GM23338 (cell line): ENCODE measurements at regions not wholly inside any gene's neighbourhood (a gene's known extent, or its start where the extent isn't known, plus 50 kb on each side); places are given as distances from the start of the nearest gene placed in this dataset.

Experiments used
- ATAC-seq: fragments of 200-7000 bp; cut with Tn5 transposase; 3 replicates; pipeline ENCODE4 v1.9.1; 2020
- DNase-seq: peaks from one replicate; pipeline ENCODE4 v3.0.0-alpha.2; 2015; ENCODE audit warnings: low spot score
- H2AFZ ChIP-seq: fragments of 200-600 bp; sonication (generic); 2 replicates; pipeline ENCODE4 v1.8.0; 2016; ENCODE audit warnings: antibody characterized with exemption, mild to moderate bottlenecking, moderate library complexity
- H3F3A ChIP-seq: fragments of 200-600 bp; sonication (generic); replicated peaks from 2 replicates; pipeline ENCODE4 v1.8.0; 2017; ENCODE audit warnings: antibody characterized with exemption, mixed run types, low read depth
- H3K27ac ChIP-seq: fragments of 200-600 bp; sonication (generic); 2 replicates; pipeline ENCODE4 v1.6.1; 2016; ENCODE audit warnings: low read depth
- H3K27me3 ChIP-seq: fragments of 200-600 bp; sonication (generic); 2 replicates; pipeline ENCODE4 v1.8.0; 2016; ENCODE audit warnings: mild to moderate bottlenecking, mixed run types, moderate library complexity; ENCODE audit not compliant: insufficient read depth
- H3K36me3 ChIP-seq: fragments of 200-600 bp; sonication (generic); 2 replicates; pipeline ENCODE4 v1.8.0; 2016; ENCODE audit warnings: mild to moderate bottlenecking; ENCODE audit not compliant: insufficient read depth
- H3K4me1 ChIP-seq: fragments of 200-600 bp; sonication (generic); 2 replicates; pipeline ENCODE4 v1.8.0; 2016; ENCODE audit warnings: mild to moderate bottlenecking, moderate library complexity; ENCODE audit not compliant: insufficient read depth
- H3K4me2 ChIP-seq: fragments of 200-600 bp; sonication (generic); 2 replicates; pipeline ENCODE4 v1.7.1; 2017; ENCODE audit warnings: mixed run types
- H3K4me3 ChIP-seq: fragments of 200-600 bp; sonication (generic); 2 replicates; pipeline ENCODE4 v1.6.1; 2016; ENCODE audit warnings: mixed run types
- H3K79me2 ChIP-seq: fragments of 200-600 bp; sonication (generic); replicated peaks from 2 replicates; pipeline ENCODE4 v1.8.0; 2017; ENCODE audit warnings: mild to moderate bottlenecking; ENCODE audit not compliant: insufficient read depth
- H3K9me2 ChIP-seq: fragments of 200-600 bp; sonication (generic); 2 replicates; pipeline ENCODE4 v1.8.0; 2017; ENCODE audit not compliant: insufficient read depth
- H4K20me1 ChIP-seq: fragments of 200-600 bp; sonication (generic); replicated peaks from 2 replicates; pipeline ENCODE4 v1.8.0; 2017; ENCODE audit warnings: mild to moderate bottlenecking; ENCODE audit not compliant: insufficient read depth
- H3K27ac Mint-ChIP-seq: 2 replicates; pipeline ENCODE4 v1.8.0; 2020; ENCODE audit warnings: inconsistent platforms, mild to moderate bottlenecking, moderate library complexity, mixed read lengths
- H3K27me3 Mint-ChIP-seq: 3 replicates; pipeline ENCODE4 v1.8.0; 2022; ENCODE audit warnings: low read depth, mild to moderate bottlenecking, moderate library complexity, mixed read lengths, inconsistent platforms; ENCODE audit not compliant: insufficient read depth, poor library complexity
- H3K36me3 Mint-ChIP-seq: 3 replicates; pipeline ENCODE4 v1.8.0; 2021; ENCODE audit warnings: low read depth, mild to moderate bottlenecking, inconsistent platforms, moderate library complexity, mixed read lengths
- H3K4me1 Mint-ChIP-seq: 3 replicates; pipeline ENCODE4 v1.8.0; 2020; ENCODE audit warnings: mild to moderate bottlenecking, inconsistent platforms, mixed read lengths
- H3K4me3 Mint-ChIP-seq: 3 replicates; pipeline ENCODE4 v1.8.0; 2021; ENCODE audit warnings: moderate library complexity, mild to moderate bottlenecking, inconsistent platforms, mixed read lengths
- H3K9me3 Mint-ChIP-seq: 3 replicates; pipeline ENCODE4 v1.8.0; 2020; ENCODE audit warnings: moderate library complexity, mild to moderate bottlenecking, inconsistent platforms, mixed read lengths
- CREB1 ChIP-seq: fragments of 250-450 bp; sonication (Bioruptor Pico); IDR thresholded peaks from 2 replicates; pipeline ENCODE4 v1.5.0; 2020; ENCODE audit warnings: low read depth, mild to moderate bottlenecking, moderate library complexity
- EZH2phosphoT487 ChIP-seq: fragments of 200-600 bp; sonication (generic); IDR thresholded peaks from one replicate; pipeline ENCODE4 v1.8.1; 2018; ENCODE audit warnings: antibody characterized with exemption; ENCODE audit not compliant: unreplicated experiment
- JUNB ChIP-seq: IDR thresholded peaks from one replicate; pipeline ENCODE4 v1.6.1; 2016; ENCODE audit warnings: antibody characterized with exemption; ENCODE audit not compliant: unreplicated experiment
- NANOG ChIP-seq: IDR thresholded peaks from 2 replicates; pipeline ENCODE4 v1.6.1; 2016; ENCODE audit warnings: antibody characterized with exemption, borderline replicate concordance
- POLR2AphosphoS5 ChIP-seq: IDR thresholded peaks from 2 replicates; pipeline ENCODE4 v1.6.1; 2016; ENCODE audit warnings: antibody characterized with exemption, low read depth
- REST ChIP-seq: IDR thresholded peaks from one replicate; pipeline ENCODE4 v1.6.1; 2018; ENCODE audit warnings: antibody characterized with exemption; ENCODE audit not compliant: unreplicated experiment
- STAT1 ChIP-seq: IDR thresholded peaks from one replicate; pipeline ENCODE4 v1.6.1; 2016; ENCODE audit warnings: antibody characterized with exemption; ENCODE audit not compliant: unreplicated experiment
- ZNF114 ChIP-seq: fragments of 250-450 bp; sonication (Bioruptor Pico); IDR thresholded peaks from 2 replicates; pipeline ENCODE4 v1.5.0; 2020; ENCODE audit warnings: mild to moderate bottlenecking, moderate library complexity
- ZNF331 ChIP-seq: fragments of 250-450 bp; sonication (Bioruptor Pico); IDR thresholded peaks from 2 replicates; pipeline ENCODE4 v1.5.0; 2020; ENCODE audit warnings: low read depth, mild to moderate bottlenecking, moderate library complexity
- ZNF462 ChIP-seq: fragments of 250-450 bp; sonication (Bioruptor Pico); IDR thresholded peaks from 2 replicates; pipeline ENCODE4 v1.5.0; 2020; ENCODE audit warnings: mild to moderate bottlenecking, moderate library complexity
- TF ChIP-seq, protein P1 (sequence below), 2 experiments: fragments of 200-600 bp in 1 of 2; sonication (generic) in 1 of 2; conservative IDR thresholded peaks; 2 replicates each; pipeline versions ENCODE4 v1.5.1 to v1.6.1; 2016 to 2017; ENCODE audit warnings: antibody characterized with exemption in 2 of 2, low read depth in 2 of 2, mild to moderate bottlenecking in 2 of 2, moderate library complexity in 1 of 2

GRCh38 chr10:69745698-69746097, 56.0 kb upstream of the COL13A1 start:
- Histone ChIP-seq H3K4me3 (no peak overlapping the region), H3K4me1 (no peaks in the 10 kb centered on the region), H3F3A (no peaks in the 10 kb centered on the region), H3K27ac (no peak overlapping the region), H3K9me2 (no peaks in the 10 kb centered on the region), H3K79me2 (no peaks in the 10 kb centered on the region), H2AFZ (no peak overlapping the region), H3K4me2 (no peak overlapping the region), H3K27me3 (no peaks in the 10 kb centered on the region), H4K20me1 (no peaks in the 10 kb centered on the region), H3K36me3 (no peaks in the 10 kb centered on the region)
- Mint-ChIP-seq H3K9me3 (no peaks in the 10 kb centered on the region), H3K27me3 (peaks cover 8% of the 10 kb centered on the region), H3K4me3 (no peak overlapping the region), H3K4me1 (peaks cover 5% of the 10 kb centered on the region), H3K36me3 (no peaks in the 10 kb centered on the region), H3K27ac (no peak overlapping the region)
- no peak for TF ChIP-seq NANOG
- TF ChIP-seq, protein P1, sequence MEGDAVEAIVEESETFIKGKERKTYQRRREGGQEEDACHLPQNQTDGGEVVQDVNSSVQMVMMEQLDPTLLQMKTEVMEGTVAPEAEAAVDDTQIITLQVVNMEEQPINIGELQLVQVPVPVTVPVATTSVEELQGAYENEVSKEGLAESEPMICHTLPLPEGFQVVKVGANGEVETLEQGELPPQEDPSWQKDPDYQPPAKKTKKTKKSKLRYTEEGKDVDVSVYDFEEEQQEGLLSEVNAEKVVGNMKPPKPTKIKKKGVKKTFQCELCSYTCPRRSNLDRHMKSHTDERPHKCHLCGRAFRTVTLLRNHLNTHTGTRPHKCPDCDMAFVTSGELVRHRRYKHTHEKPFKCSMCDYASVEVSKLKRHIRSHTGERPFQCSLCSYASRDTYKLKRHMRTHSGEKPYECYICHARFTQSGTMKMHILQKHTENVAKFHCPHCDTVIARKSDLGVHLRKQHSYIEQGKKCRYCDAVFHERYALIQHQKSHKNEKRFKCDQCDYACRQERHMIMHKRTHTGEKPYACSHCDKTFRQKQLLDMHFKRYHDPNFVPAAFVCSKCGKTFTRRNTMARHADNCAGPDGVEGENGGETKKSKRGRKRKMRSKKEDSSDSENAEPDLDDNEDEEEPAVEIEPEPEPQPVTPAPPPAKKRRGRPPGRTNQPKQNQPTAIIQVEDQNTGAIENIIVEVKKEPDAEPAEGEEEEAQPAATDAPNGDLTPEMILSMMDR (conservative IDR thresholded peaks at IDR 0.05; ENCODE audit: low read depth in 2 of 2), result no peak
- no peak for TF ChIP-seq ZNF331
- TF ChIP-seq EZH2phosphoT487, result no peak
- no peak for TF ChIP-seq REST
- TF ChIP-seq STAT1, result no peak
- TF ChIP-seq CREB1 (CRISPR knock-in tag), result no peak
- no peak for ATAC-seq
- no peak for DNase-seq

DNA sequence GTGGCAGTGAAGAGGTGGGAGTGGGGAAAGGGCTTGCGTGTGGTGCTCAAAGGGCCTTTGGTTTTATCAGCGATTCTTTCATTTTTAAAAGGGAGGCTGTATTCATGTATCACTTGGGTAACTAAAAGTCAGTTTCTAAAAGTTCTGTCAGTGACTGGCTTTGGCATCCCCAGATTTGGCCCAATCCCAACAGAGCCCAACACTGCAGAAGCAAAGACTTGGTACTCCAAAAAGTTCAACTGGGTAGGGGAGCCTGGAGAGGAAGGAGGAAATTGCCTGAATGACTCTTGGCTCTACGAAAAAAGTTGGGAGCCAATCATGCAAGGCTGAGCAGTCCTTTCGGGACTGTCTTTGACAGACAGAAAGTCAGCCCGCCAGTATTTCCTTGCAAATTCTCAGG, 54.5 kb upstream of the COL13A1 start:
- Histone ChIP-seq H3K4me2 (no peak overlapping the region), H4K20me1 (no peaks in the 10 kb centered on the region), H3K27ac (no peak overlapping the region), H3K36me3 (no peaks in the 10 kb centered on the region), H3K9me2 (no peaks in the 10 kb centered on the region), H3K4me3 (no peak overlapping the region), H3F3A (no peaks in the 10 kb centered on the region), H2AFZ (no peak overlapping the region), H3K79me2 (no peaks in the 10 kb centered on the region), H3K27me3 (no peaks in the 10 kb centered on the region), H3K4me1 (no peaks in the 10 kb centered on the region)
- ATAC-seq (no peak), DNase-seq (no peak)
- Mint-ChIP-seq H3K27me3 (peaks cover 14% of the 10 kb centered on the region), H3K4me3 (no peak overlapping the region), H3K27ac (no peak overlapping the region), H3K4me1 (peaks cover 9% of the 10 kb centered on the region), H3K36me3 (no peaks in the 10 kb centered on the region), H3K9me3 (no peaks in the 10 kb centered on the region)
- no peak for TF ChIP-seq CREB1 (CRISPR knock-in tag)
- TF ChIP-seq ZNF114 (CRISPR knock-in tag), result no peak
- no peak for TF ChIP-seq STAT1
- no peak for TF ChIP-seq EZH2phosphoT487
- TF ChIP-seq JUNB, result no peak
- no peak for TF ChIP-seq POLR2AphosphoS5
- no peak for TF ChIP-seq NANOG
- TF ChIP-seq ZNF462 (CRISPR knock-in tag), result no peak
